ENCODE measurements at regions not wholly inside any gene's neighbourhood (a gene's known extent, or its start where the extent isn't known, plus 50 kb on each side); places are given as distances from the start of the nearest gene placed in this dataset.
"Not testable (repeated sequence)": the region's sequence is repeated elsewhere in the genome, so short reads cannot be mapped to it uniquely, and the experiment has no call there.

DNA sequence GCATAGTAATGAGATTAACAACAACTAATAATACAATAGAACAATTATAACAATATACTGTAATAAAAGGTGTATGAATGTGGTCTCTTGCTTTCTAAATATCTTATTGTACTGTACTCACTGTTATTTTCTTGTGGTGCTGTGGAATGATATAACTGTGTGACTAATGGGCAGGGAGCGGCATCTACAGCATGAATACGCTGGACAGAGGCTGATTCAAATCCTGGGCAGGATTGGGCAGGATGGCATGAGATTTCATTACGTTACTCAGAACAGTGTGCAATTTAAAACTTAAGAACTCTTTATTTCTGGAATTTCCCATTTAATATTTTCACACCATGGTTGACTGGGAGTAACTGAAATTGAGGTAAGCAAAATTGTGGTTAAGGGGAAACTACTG is 1239.8 kb upstream of the GOT2 start:
- WGBS, 2 donors (ENCODE audit: low coverage in 1 of 2): 73 to 82% methylated on average over 3 of the region's 3 CpGs
- TF ChIP-seq EP300 (IDR thresholded peaks at IDR 0.05; ENCODE audit: low read depth) (no peak), POLR2A (IDR thresholded peaks at IDR 0.05) (no peak), POLR2AphosphoS5 (IDR thresholded peaks at IDR 0.05) (no peak)
- TF ChIP-seq, protein P1, sequence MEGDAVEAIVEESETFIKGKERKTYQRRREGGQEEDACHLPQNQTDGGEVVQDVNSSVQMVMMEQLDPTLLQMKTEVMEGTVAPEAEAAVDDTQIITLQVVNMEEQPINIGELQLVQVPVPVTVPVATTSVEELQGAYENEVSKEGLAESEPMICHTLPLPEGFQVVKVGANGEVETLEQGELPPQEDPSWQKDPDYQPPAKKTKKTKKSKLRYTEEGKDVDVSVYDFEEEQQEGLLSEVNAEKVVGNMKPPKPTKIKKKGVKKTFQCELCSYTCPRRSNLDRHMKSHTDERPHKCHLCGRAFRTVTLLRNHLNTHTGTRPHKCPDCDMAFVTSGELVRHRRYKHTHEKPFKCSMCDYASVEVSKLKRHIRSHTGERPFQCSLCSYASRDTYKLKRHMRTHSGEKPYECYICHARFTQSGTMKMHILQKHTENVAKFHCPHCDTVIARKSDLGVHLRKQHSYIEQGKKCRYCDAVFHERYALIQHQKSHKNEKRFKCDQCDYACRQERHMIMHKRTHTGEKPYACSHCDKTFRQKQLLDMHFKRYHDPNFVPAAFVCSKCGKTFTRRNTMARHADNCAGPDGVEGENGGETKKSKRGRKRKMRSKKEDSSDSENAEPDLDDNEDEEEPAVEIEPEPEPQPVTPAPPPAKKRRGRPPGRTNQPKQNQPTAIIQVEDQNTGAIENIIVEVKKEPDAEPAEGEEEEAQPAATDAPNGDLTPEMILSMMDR (IDR thresholded peaks at IDR 0.05): no peak
- no peaks in the 10 kb centered on the region for H3K27me3 ChIP-seq
- intact Hi-C loops (cut with DNase I; ENCODE audit: low total_unique reads): no loop called here
- no peaks in the 10 kb centered on the region for H3K9me3 ChIP-seq
- H3K27ac ChIP-seq: no peak overlapping the region
- no peaks in the 10 kb centered on the region for H3K4me1 ChIP-seq
- no peak overlapping the region for H3K4me3 ChIP-seq
- in situ Hi-C loops (cut with MboI; ENCODE audit: low pct_ligation_motif_present in 1 of 4, low pct_unique_long_range_greater_than_20kb in 1 of 4, low sequenced_read_pairs in 3 of 4): no loop called here
- H3K36me3 ChIP-seq: no peaks in the 10 kb centered on the region
- no peak for DNase-seq

DNA sequence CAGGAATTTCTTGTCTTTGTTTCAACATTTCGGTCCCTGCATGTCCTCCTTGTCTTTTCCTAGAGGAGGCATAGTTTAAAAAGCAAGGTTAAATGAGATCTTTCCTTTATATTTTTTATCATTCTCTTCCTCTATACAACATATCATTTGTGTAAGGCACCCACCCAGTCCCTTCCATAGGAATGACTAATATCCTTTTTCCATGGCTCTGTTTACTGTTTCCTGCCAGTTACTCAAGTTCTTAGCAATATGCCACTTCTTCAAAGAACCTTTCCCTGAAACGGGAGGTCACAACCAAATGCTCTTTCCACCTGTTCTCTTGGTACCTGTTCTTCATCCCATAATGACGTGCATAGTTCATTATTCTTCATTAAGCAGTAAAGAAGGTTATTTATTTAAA is 1237.1 kb upstream of the GOT2 start:
- WGBS, 2 donors (ENCODE audit: low coverage in 1 of 2): 68 to 75% methylated on average over 3 of the region's 3 CpGs

DNA sequence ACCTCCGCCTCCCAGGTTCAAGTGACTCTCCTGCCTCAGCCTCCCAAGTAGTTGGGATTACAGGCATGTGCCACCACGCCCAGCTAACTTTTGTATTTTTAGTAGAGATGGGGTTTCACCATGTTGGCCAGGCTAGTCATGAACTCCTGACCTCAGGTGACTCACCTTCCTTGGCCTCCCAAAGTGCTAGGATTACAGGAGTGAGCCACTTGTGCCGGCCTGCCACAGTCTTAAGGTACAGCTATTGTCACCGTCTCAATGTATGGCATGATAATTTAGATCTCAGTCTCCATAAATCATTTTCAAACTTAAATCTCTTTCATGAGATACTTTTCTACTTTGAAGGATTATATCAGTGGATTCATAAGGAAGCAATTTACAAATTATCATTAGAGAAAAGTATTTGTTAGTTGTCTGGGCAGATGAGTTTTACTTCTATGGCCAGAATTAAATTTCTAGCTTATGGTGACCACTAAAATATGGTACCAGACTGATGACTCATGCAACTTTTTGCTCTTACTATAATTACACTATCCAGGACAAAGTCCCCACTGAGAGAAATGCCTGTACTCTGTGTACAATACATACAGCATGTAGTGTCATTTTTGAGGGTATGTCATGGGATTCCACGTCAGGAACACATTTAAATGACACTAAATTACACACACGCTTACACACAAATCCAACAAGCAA is 1230.3 kb upstream of the GOT2 start:
- TF ChIP-seq POLR2A (IDR thresholded peaks at IDR 0.05): no peak
- no peak for TF ChIP-seq EP300 (IDR thresholded peaks at IDR 0.05; ENCODE audit: low read depth)
- TF ChIP-seq POLR2AphosphoS5 (IDR thresholded peaks at IDR 0.05): no peak
- TF ChIP-seq, protein P1 (IDR thresholded peaks at IDR 0.05): no peak

More for the DNA sequence above, 1237.1 kb upstream of the GOT2 start:
- H3K27ac ChIP-seq: no peak overlapping the region
- no peak for DNase-seq
- no peak overlapping the region for H3K4me3 ChIP-seq
- intact Hi-C loops (cut with DNase I; ENCODE audit: low total_unique reads) (no loop called here), in situ Hi-C loops (cut with MboI; ENCODE audit: low pct_ligation_motif_present in 1 of 4, low pct_unique_long_range_greater_than_20kb in 1 of 4, low sequenced_read_pairs in 3 of 4) (no loop called here)
- H3K9me3 ChIP-seq: no peaks in the 10 kb centered on the region
- no peaks in the 10 kb centered on the region for H3K4me1 ChIP-seq
- no peaks in the 10 kb centered on the region for H3K36me3 ChIP-seq
- no peak for TF ChIP-seq POLR2AphosphoS5 (IDR thresholded peaks at IDR 0.05)
- no peaks in the 10 kb centered on the region for H3K27me3 ChIP-seq

DNA sequence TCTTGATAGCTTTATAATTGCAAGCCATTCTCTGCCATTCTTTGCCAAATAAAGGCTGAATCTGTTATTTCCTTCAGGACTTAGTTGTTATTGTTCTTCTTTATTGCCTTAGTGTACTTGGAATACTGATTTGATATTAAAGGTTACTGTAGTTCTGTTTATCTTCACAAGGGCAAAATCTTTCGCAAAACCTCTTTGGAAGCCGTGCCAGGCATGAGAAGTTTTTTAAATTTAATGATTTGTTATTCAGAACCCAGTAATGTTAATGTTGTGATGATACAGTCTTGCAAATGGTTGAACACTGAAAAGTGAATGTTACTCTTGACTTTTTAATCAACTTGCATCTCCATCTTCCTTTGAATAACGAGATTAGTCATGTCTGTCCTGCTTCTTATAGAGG is 1225.2 kb upstream of the GOT2 start:
- in situ Hi-C loops (cut with MboI; ENCODE audit: low pct_ligation_motif_present in 1 of 4, low pct_unique_long_range_greater_than_20kb in 1 of 4, low sequenced_read_pairs in 3 of 4) (no loop called here), intact Hi-C loops (cut with DNase I; ENCODE audit: low total_unique reads) (no loop called here)
- TF ChIP-seq, protein P1 (IDR thresholded peaks at IDR 0.05): no peak
- TF ChIP-seq EP300 (IDR thresholded peaks at IDR 0.05; ENCODE audit: low read depth): no peak
- Histone ChIP-seq H3K36me3 (no peaks in the 10 kb centered on the region), H3K27me3 (no peaks in the 10 kb centered on the region), H3K27ac (no peak overlapping the region), H3K9me3 (no peaks in the 10 kb centered on the region), H3K4me1 (no peaks in the 10 kb centered on the region), H3K4me3 (no peak overlapping the region)
- WGBS, 2 donors (ENCODE audit: low coverage in 1 of 2): 20 to 64% methylated on average over 1 to 3 of the region's 3 CpGs
- no peak for DNase-seq

More for the DNA sequence above, 1230.3 kb upstream of the GOT2 start:
- in situ Hi-C loops (cut with MboI; ENCODE audit: low pct_ligation_motif_present in 1 of 4, low pct_unique_long_range_greater_than_20kb in 1 of 4, low sequenced_read_pairs in 3 of 4): no loop called here
- Histone ChIP-seq H3K9me3 (no peaks in the 10 kb centered on the region), H3K36me3 (no peaks in the 10 kb centered on the region), H3K27ac (no peak overlapping the region), H3K4me3 (no peak overlapping the region), H3K27me3 (no peaks in the 10 kb centered on the region), H3K4me1 (no peaks in the 10 kb centered on the region)
- WGBS, 2 donors (ENCODE audit: low coverage in 1 of 2): 78 to 82% methylated on average over 6 of the region's 6 CpGs
- intact Hi-C loops (cut with DNase I; ENCODE audit: low total_unique reads): no loop called here
- DNase-seq: no peak

DNA sequence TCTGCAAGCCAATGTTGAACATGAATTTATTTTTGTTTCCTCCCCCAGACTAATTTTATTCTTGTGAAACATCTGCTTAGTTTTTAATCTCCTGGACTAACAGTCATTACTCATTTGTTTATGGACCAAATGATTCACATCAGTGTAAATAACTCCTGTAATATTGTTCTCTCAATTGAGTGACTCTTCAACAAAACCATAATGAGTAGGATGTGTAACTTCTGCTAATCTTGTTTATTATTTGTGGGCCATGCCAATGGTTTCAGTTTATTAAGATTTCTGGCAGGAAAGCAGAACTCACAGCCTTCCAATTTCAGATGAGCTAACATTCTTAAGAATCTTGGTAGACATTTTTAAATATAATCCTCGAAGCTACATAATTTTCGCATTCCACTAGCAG is 1216.3 kb upstream of the GOT2 start:
- Histone ChIP-seq H3K4me1 (no peaks in the 10 kb centered on the region), H3K27me3 (no peaks in the 10 kb centered on the region)

DNA sequence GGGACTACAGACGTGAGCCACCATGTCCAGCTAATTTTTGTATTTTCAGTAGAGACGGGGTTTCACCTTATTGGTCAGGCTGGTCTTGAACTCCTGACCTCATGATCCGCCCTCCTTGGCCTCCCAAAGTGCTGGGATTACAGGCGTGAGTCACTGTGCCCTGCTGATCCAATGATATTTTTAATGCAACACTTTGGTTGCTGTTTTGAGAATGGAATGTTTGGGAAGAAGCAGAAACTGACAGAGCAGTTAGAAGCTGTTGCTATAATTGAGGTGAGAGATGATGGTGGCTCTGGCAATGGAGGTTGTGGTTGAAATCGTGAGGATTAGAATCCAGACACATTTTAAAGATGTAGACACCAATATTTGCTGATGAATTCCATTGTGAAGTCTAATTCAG is 1209.9 kb upstream of the GOT2 start:
- H3K36me3 ChIP-seq; intact Hi-C loops (cut with DNase I; ENCODE audit: low total_unique reads); H3K27me3 ChIP-seq; H3K27ac ChIP-seq; H3K4me1 ChIP-seq; DNase-seq; in situ Hi-C loops (cut with MboI; ENCODE audit: low pct_ligation_motif_present in 1 of 4, low pct_unique_long_range_greater_than_20kb in 1 of 4, low sequenced_read_pairs in 3 of 4); H3K9me3 ChIP-seq; H3K4me3 ChIP-seq: not testable (repeated sequence)
- WGBS, 2 donors (ENCODE audit: low coverage in 1 of 2): 42 to 58% methylated on average over 3 to 5 of the region's 5 CpGs

More for the DNA sequence above, 1216.3 kb upstream of the GOT2 start:
- Histone ChIP-seq H3K27ac (no peak overlapping the region), H3K9me3 (no peaks in the 10 kb centered on the region), H3K36me3 (no peaks in the 10 kb centered on the region), H3K4me3 (no peak overlapping the region)
- DNase-seq: no peak
- intact Hi-C loops (cut with DNase I; ENCODE audit: low total_unique reads): no loop called here
- TF ChIP-seq POLR2AphosphoS5 (IDR thresholded peaks at IDR 0.05) (no peak), EP300 (IDR thresholded peaks at IDR 0.05; ENCODE audit: low read depth) (no peak), POLR2A (IDR thresholded peaks at IDR 0.05) (no peak)
- TF ChIP-seq, protein P1 (IDR thresholded peaks at IDR 0.05): no peak
- in situ Hi-C loops (cut with MboI; ENCODE audit: low pct_ligation_motif_present in 1 of 4, low pct_unique_long_range_greater_than_20kb in 1 of 4, low sequenced_read_pairs in 3 of 4): no loop called here
- WGBS, 2 donors (ENCODE audit: low coverage in 1 of 2): 70 to 72% methylated on average over 2 of the region's 2 CpGs
